Endothelial cell (in vitro differentiated cells): ENCODE measurements at regions not wholly inside any gene's neighbourhood (a gene's known extent, or its start where the extent isn't known, plus 50 kb on each side); places are given as distances from the start of the nearest gene placed in this dataset.

Experiments used
- DNase-seq: peaks from one replicate; pipeline ENCODE4 v3.0.0; 2021; ENCODE audit warnings: low spot score
- H3K27ac Mint-ChIP-seq: one replicate; pipeline ENCODE4 v1.8.0; 2021; ENCODE audit warnings: mixed read lengths, inconsistent platforms; ENCODE audit not compliant: unreplicated experiment
- H3K27me3 Mint-ChIP-seq: one replicate; pipeline ENCODE4 v1.8.0; 2021; ENCODE audit warnings: mild to moderate bottlenecking, moderate library complexity, mixed read lengths, inconsistent platforms; ENCODE audit not compliant: unreplicated experiment
- H3K36me3 Mint-ChIP-seq: one replicate; pipeline ENCODE4 v1.8.0; 2021; ENCODE audit warnings: mild to moderate bottlenecking, low read depth, mixed read lengths, inconsistent platforms; ENCODE audit not compliant: unreplicated experiment
- H3K4me1 Mint-ChIP-seq: one replicate; pipeline ENCODE4 v1.8.0; 2021; ENCODE audit warnings: mild to moderate bottlenecking, mixed read lengths, inconsistent platforms; ENCODE audit not compliant: unreplicated experiment
- H3K4me3 Mint-ChIP-seq: one replicate; pipeline ENCODE4 v1.8.0; 2021; ENCODE audit warnings: mild to moderate bottlenecking, mixed read lengths, inconsistent platforms; ENCODE audit not compliant: unreplicated experiment
- H3K9me3 Mint-ChIP-seq: one replicate; pipeline ENCODE4 v1.8.0; 2021; ENCODE audit warnings: mixed read lengths, inconsistent platforms; ENCODE audit not compliant: unreplicated experiment
- TF ChIP-seq, protein P1 (sequence below): fragments of 200-600 bp; sonication (generic); IDR thresholded peaks from one replicate; pipeline ENCODE4 v1.5.0; 2021; ENCODE audit warnings: antibody characterized with exemption; ENCODE audit not compliant: unreplicated experiment

DNA sequence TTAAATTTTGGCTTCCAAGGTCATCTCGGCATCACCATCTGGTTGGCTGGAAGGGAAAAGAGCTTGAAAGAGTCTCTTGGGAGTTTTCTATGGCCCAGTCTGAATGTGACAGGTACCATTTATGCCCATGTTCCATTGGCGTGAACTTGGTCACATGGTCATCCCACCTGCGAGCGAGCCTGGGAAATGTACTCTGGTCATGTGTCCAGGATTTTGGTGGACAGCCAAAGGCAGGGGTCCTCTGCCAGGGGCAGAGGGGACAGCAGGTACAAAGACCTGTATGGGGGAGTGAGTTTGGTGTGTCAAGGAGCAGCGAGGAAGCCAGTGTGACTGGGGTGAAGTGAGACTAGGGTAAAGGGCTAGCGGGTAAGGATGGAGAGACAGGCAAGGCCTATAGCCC is 112.6 kb downstream of the CDC5L start:
- no peak for DNase-seq
- no peaks in the 10 kb centered on the region for H3K9me3 Mint-ChIP-seq
- no peaks in the 10 kb centered on the region for H3K36me3 Mint-ChIP-seq
- peaks cover 2% of the 10 kb centered on the region for H3K27me3 Mint-ChIP-seq
- TF ChIP-seq, protein P1, sequence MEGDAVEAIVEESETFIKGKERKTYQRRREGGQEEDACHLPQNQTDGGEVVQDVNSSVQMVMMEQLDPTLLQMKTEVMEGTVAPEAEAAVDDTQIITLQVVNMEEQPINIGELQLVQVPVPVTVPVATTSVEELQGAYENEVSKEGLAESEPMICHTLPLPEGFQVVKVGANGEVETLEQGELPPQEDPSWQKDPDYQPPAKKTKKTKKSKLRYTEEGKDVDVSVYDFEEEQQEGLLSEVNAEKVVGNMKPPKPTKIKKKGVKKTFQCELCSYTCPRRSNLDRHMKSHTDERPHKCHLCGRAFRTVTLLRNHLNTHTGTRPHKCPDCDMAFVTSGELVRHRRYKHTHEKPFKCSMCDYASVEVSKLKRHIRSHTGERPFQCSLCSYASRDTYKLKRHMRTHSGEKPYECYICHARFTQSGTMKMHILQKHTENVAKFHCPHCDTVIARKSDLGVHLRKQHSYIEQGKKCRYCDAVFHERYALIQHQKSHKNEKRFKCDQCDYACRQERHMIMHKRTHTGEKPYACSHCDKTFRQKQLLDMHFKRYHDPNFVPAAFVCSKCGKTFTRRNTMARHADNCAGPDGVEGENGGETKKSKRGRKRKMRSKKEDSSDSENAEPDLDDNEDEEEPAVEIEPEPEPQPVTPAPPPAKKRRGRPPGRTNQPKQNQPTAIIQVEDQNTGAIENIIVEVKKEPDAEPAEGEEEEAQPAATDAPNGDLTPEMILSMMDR = no peak
- H3K27ac Mint-ChIP-seq = no peak overlapping the region
- no peaks in the 10 kb centered on the region for H3K4me1 Mint-ChIP-seq
- H3K4me3 Mint-ChIP-seq = no peak overlapping the region

DNA sequence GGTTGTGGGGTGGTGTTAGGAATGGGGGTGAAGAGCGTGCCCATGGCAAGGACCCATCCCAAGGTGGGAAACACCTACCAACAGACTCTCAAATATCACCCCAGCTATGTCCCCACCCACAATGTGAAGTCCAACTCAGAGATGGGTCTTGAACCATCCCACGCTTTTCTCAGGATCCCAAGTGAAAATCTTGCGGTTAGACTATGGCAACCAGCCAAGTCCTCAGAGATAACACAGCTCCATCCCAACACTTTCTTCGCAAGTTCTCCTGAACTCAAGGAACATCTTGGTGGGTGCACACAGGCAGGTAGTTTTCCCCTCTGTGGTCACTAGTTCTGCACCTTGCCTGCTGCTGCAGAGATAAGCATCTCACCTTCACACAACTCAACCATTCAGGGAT is 116.0 kb downstream of the CDC5L start:
- Mint-ChIP-seq H3K9me3 (no peaks in the 10 kb centered on the region), H3K36me3 (no peaks in the 10 kb centered on the region), H3K27ac (no peak overlapping the region), H3K4me3 (no peak overlapping the region), H3K27me3 (peaks cover 2% of the 10 kb centered on the region), H3K4me1 (no peaks in the 10 kb centered on the region)
- no peak for DNase-seq
- TF ChIP-seq, protein P1 = no peak

DNA sequence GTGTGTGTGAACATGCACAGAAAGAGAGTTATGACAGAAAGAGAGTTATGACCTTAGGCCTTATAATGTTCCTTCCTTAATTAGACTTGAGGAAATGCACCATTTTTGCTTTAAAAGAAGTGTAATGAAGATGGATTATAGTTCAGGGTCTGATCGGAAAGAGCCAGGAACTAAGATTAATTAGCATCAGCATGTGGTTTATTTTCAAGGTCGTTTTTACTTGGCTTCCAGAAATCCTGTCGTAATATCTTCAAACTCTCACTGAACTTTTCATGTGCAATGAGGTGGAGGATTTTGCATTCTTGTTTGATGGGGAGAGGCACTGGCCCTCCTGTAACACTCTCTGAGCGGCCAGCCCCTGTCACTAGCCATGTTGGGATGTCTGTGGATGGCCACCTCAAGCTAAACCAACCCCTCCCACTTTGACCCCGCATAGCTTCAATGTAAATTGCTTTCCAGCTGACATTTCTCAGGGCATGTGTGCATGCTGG is 116.8 kb downstream of the CDC5L start:
- DNase-seq = no peak
- H3K4me1 Mint-ChIP-seq = no peaks in the 10 kb centered on the region
- H3K9me3 Mint-ChIP-seq = no peaks in the 10 kb centered on the region
- H3K27me3 Mint-ChIP-seq = peaks cover 2% of the 10 kb centered on the region
- TF ChIP-seq, protein P1 = no peak
- H3K27ac Mint-ChIP-seq = no peak overlapping the region
- no peaks in the 10 kb centered on the region for H3K36me3 Mint-ChIP-seq
- H3K4me3 Mint-ChIP-seq = no peak overlapping the region

DNA sequence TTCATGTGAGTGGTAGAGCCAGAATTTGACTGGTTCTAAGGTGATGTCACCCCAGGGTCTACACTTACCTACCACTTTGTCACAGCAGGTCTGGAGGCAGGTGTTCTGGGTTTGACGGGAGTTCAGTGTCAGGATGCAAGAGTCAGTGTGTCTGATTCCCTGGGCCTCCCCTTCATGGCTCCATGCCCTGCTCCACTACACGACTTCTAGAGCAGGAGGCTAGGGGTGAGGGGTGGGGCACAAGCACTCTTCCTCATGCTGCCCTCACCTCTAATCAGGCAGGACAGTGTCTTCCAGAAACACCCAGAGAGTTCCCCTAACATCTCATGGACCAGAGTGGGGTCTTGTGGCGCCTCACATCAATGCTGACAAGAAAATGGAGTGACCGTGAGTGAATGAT is 118.2 kb downstream of the CDC5L start:
- Mint-ChIP-seq H3K4me1 (peaks cover 5% of the 10 kb centered on the region), H3K27me3 (no peaks in the 10 kb centered on the region), H3K36me3 (no peaks in the 10 kb centered on the region), H3K4me3 (no peak overlapping the region), H3K27ac (no peak overlapping the region), H3K9me3 (no peaks in the 10 kb centered on the region)
- no peak for DNase-seq
- TF ChIP-seq, protein P1 = no peak

DNA sequence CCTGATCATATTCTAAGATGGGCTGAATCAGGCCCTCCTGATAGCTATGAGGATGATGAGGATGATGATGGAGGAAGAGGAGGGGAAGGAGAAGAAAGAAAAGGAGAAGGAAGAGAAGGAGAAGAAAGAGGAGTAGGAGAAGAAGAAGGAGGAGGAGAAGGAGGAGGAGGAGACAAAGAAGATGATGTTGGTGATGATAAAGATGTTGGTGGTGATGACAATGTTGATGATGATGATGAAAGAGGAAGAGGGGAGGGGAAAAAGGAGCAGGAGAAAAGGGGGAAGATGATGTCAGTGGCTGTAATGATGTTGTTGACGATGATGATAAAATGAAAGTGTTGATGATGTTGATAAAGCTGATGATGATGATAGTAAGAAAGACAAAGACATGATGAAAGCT is 119.5 kb downstream of the CDC5L start:
- Mint-ChIP-seq H3K9me3 (no peaks in the 10 kb centered on the region), H3K27me3 (no peaks in the 10 kb centered on the region), H3K4me1 (peaks cover 5% of the 10 kb centered on the region), H3K4me3 (no peak overlapping the region), H3K36me3 (no peaks in the 10 kb centered on the region), H3K27ac (no peak overlapping the region)
- TF ChIP-seq, protein P1 = no peak
- no peak for DNase-seq
